Fibroblast of lung (primary cell): ENCODE measurements at regions not wholly inside any gene's neighbourhood (a gene's known extent, or its start where the extent isn't known, plus 50 kb on each side); places are given as distances from the start of the nearest gene placed in this dataset.

Source experiments
- DNase-seq, 2 donors: peaks; one replicate each; pipeline versions ENCODE4 v3.0.0 to v3.0.0-alpha.2; 2010; ENCODE audit warnings: low read depth in 2 of 2
- H2AFZ ChIP-seq: 2 replicates; pipeline ENCODE4 v1.5.1; 2012; ENCODE audit warnings: low read length, control low read depth, inconsistent platforms
- H3K27ac ChIP-seq: 2 replicates; pipeline ENCODE4 v1.5.1; 2011; ENCODE audit warnings: low read length, control low read depth; ENCODE audit not compliant: insufficient read depth
- H3K27me3 ChIP-seq: 2 replicates; pipeline ENCODE4 v1.5.1; 2011; ENCODE audit warnings: mild to moderate bottlenecking, low read length; ENCODE audit not compliant: control insufficient read depth, insufficient read depth
- H3K36me3 ChIP-seq: 2 replicates; pipeline ENCODE4 v1.5.1; 2011; ENCODE audit warnings: low read length; ENCODE audit not compliant: control insufficient read depth, insufficient read depth
- H3K4me1 ChIP-seq: 2 replicates; pipeline ENCODE4 v1.5.1; 2011; ENCODE audit warnings: low read length; ENCODE audit not compliant: control insufficient read depth, insufficient read depth; ENCODE audit errors: extremely low read depth
- H3K4me2 ChIP-seq: 2 replicates; pipeline ENCODE4 v1.5.1; 2011; ENCODE audit warnings: low read length, control low read depth; ENCODE audit not compliant: insufficient read depth; ENCODE audit errors: extremely low read depth
- H3K4me3 ChIP-seq, 4 experiments: fragments of 200-600 bp in 1 of 4; sonication (generic) in 1 of 4; replicated peaks in 1 of 4; 2 replicates each; pipeline ENCODE4 v1.5.1; 2011 to 2016; ENCODE audit warnings: low read length in 4 of 4, low read depth in 3 of 4, mild to moderate bottlenecking in 3 of 4, control low read depth in 2 of 4, inconsistent platforms in 1 of 4, mixed read lengths in 1 of 4; ENCODE audit not compliant: insufficient read depth in 1 of 4; ENCODE audit errors: control extremely low read depth in 1 of 4
- H3K79me2 ChIP-seq: 2 replicates; pipeline ENCODE4 v1.5.1; 2012; ENCODE audit warnings: mild to moderate bottlenecking, low read length, inconsistent platforms; ENCODE audit not compliant: control insufficient read depth, insufficient read depth
- H3K9ac ChIP-seq: 2 replicates; pipeline ENCODE4 v1.5.1; 2011; ENCODE audit warnings: mild to moderate bottlenecking, low read length, control low read depth; ENCODE audit not compliant: insufficient read depth
- H3K9me3 ChIP-seq: 2 replicates; pipeline ENCODE4 v1.5.1; 2012; ENCODE audit warnings: low read depth, low read length; ENCODE audit not compliant: control insufficient read depth, insufficient read depth
- H4K20me1 ChIP-seq: 2 replicates; pipeline ENCODE4 v1.5.1; 2011; ENCODE audit warnings: low read length; ENCODE audit not compliant: control insufficient read depth, insufficient read depth; ENCODE audit errors: extremely low read depth
- CTCF ChIP-seq, 2 donors: IDR thresholded peaks in 1 of 2; conservative IDR thresholded peaks in 1 of 2; 1 replicate in 1 of 2; 2 replicates in 1 of 2; pipeline ENCODE4 v1.5.1; 2011 to 2012; ENCODE audit warnings: low read length in 2 of 2, control low read depth in 1 of 2, inconsistent platforms in 1 of 2, low read depth in 1 of 2, mild to moderate bottlenecking in 1 of 2
- EZH2 ChIP-seq: IDR thresholded peaks from 2 replicates; pipeline ENCODE4 v1.5.1; 2012; ENCODE audit warnings: low read length, control low read depth, mild to moderate bottlenecking; ENCODE audit errors: missing control alignments

- Histone ChIP-seq H3K4me3 (no peak overlapping the region), H3K9me3 (no peaks in the 10 kb centered on the region), H3K27me3 (no peaks in the 10 kb centered on the region), H2AFZ (no peak overlapping the region), H3K9ac (no peak overlapping the region), H4K20me1 (no peaks in the 10 kb centered on the region), H3K4me2 (no peak overlapping the region), H3K27ac (no peak overlapping the region), H3K36me3 (no peaks in the 10 kb centered on the region), H3K79me2 (no peaks in the 10 kb centered on the region), H3K4me1 (no peaks in the 10 kb centered on the region)
- peak in 1 of 2 donors; percentile 66 for DNase-seq
- no peak for TF ChIP-seq CTCF (conservative IDR thresholded peaks at IDR 0.05 in 1 of 2, IDR thresholded peaks at IDR 0.05 in 1 of 2; ENCODE audit: low read depth in 1 of 2, low read length in 2 of 2)
- TF ChIP-seq EZH2 = no peak
Observed at GRCh38 chr22:27601195-27601594, 200.4 kb downstream of the MN1 start.

- Histone ChIP-seq H3K4me2 (no peak overlapping the region), H3K4me1 (no peaks in the 10 kb centered on the region), H3K4me3 (no peak overlapping the region), H4K20me1 (no peaks in the 10 kb centered on the region), H3K27me3 (no peaks in the 10 kb centered on the region), H3K9ac (no peak overlapping the region), H3K36me3 (no peaks in the 10 kb centered on the region), H3K9me3 (no peaks in the 10 kb centered on the region), H3K79me2 (no peaks in the 10 kb centered on the region), H2AFZ (no peak overlapping the region), H3K27ac (no peak overlapping the region)
- TF ChIP-seq CTCF (conservative IDR thresholded peaks at IDR 0.05 in 1 of 2, IDR thresholded peaks at IDR 0.05 in 1 of 2; ENCODE audit: low read depth in 1 of 2, low read length in 2 of 2) = no peak
- no peak for DNase-seq
Observed at GRCh38 chr22:27602390-27602789, 199.2 kb downstream of the MN1 start.

DNA sequence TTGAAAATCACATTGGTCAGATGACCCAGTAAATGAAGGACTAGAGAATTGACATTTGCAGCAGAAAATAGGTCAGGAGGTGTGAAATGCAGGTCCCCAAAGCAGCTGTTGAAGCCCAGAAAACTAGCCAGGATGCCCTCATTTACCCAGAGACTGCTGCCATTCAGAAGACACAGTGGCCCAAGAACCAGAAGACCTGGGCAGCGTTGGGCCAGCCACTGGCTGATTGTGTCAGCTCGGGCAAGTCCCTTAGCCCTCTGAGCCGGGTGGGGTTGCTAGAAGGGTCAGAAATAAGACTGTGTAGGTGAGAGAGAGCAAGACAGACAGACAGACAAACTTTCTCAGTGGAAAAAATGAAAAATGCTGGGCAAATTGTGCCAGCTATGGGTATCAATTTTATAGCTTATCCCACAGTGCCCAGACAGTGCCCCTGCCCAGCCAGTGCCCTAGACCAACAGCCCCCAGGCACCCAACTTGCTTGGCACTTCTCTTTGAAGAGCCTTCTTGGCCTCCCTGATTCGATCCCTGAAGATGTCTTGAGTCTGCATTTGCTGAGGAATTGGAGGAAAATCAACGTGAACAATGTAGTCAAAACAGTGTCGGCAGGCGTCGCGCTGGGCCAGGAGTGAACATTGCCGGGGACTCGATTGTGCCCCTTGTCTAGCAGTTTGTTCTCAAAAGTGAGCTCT is 198.3 kb downstream of the MN1 start:
- H3K4me1 ChIP-seq = no peaks in the 10 kb centered on the region
- DNase-seq = no peak

More for the DNA sequence above, 198.3 kb downstream of the MN1 start:
- Histone ChIP-seq H3K9ac (no peak overlapping the region), H3K4me2 (no peak overlapping the region), H2AFZ (no peak overlapping the region), H3K36me3 (no peaks in the 10 kb centered on the region), H3K9me3 (no peaks in the 10 kb centered on the region), H3K4me3 (no peak overlapping the region), H3K27me3 (no peaks in the 10 kb centered on the region), H3K27ac (no peak overlapping the region), H3K79me2 (no peaks in the 10 kb centered on the region), H4K20me1 (no peaks in the 10 kb centered on the region)
- TF ChIP-seq CTCF (conservative IDR thresholded peaks at IDR 0.05 in 1 of 2, IDR thresholded peaks at IDR 0.05 in 1 of 2; ENCODE audit: low read depth in 1 of 2, low read length in 2 of 2) = no peak
- no peak for TF ChIP-seq EZH2
